Liver (tissue), 3 donors: ENCODE measurements at regions not wholly inside any gene's neighbourhood (a gene's known extent, or its start where the extent isn't known, plus 50 kb on each side); places are given as distances from the start of the nearest gene placed in this dataset.
"Not testable (repeated sequence)": the region's sequence is repeated elsewhere in the genome, so short reads cannot be mapped to it uniquely, and the experiment has no call there.

ENCODE experiments used
- ATF3 ChIP-seq: IDR thresholded peaks from 2 replicates; pipeline ENCODE4 v1.6.1; 2016; ENCODE audit warnings: antibody characterized with exemption
- EGR1 ChIP-seq, 2 donors: IDR thresholded peaks; 2 replicates each; pipeline ENCODE4 v1.6.1; 2016 to 2018; ENCODE audit warnings: antibody characterized with exemption in 2 of 2, low read depth in 2 of 2
- FOXA1 ChIP-seq: IDR thresholded peaks from 2 replicates; pipeline ENCODE4 v1.6.1; 2016; ENCODE audit warnings: antibody characterized with exemption
- GABPA ChIP-seq, 2 donors: IDR thresholded peaks in 1 of 2; conservative IDR thresholded peaks in 1 of 2; 2 replicates each; pipeline ENCODE4 v1.6.1; 2016; ENCODE audit warnings: antibody characterized with exemption in 2 of 2, mild to moderate bottlenecking in 1 of 2, moderate library complexity in 1 of 2
- JUND ChIP-seq, 2 donors: IDR thresholded peaks; 2 replicates each; pipeline ENCODE4 v1.6.1; 2016; ENCODE audit warnings: antibody characterized with exemption in 2 of 2
- MAX ChIP-seq: IDR thresholded peaks from 2 replicates; pipeline ENCODE4 v1.6.1; 2016; ENCODE audit warnings: antibody characterized with exemption
- REST ChIP-seq: IDR thresholded peaks from 2 replicates; pipeline ENCODE4 v1.6.1; 2016; ENCODE audit warnings: antibody characterized with exemption, mild to moderate bottlenecking
- SP1 ChIP-seq: IDR thresholded peaks from 2 replicates; pipeline ENCODE4 v1.6.1; 2018; ENCODE audit warnings: antibody characterized with exemption, mild to moderate bottlenecking
- TAF1 ChIP-seq: conservative IDR thresholded peaks from 2 replicates; pipeline ENCODE4 v1.6.1; 2016; ENCODE audit warnings: antibody characterized with exemption, mild to moderate bottlenecking
- YY1 ChIP-seq: IDR thresholded peaks from 2 replicates; pipeline ENCODE4 v1.6.1; 2016; ENCODE audit warnings: antibody characterized with exemption, mild to moderate bottlenecking
- TF ChIP-seq, protein P1 (sequence below): fragments of 150-350 bp; IDR thresholded peaks from 2 replicates; pipeline ENCODE4 v1.5.1; 2017; ENCODE audit warnings: improper control_type of control experiment, low read depth, low read length; ENCODE audit not compliant: missing input control
- donor health status: healthy.
- donor health status: healthy.

- TF ChIP-seq, protein P1, sequence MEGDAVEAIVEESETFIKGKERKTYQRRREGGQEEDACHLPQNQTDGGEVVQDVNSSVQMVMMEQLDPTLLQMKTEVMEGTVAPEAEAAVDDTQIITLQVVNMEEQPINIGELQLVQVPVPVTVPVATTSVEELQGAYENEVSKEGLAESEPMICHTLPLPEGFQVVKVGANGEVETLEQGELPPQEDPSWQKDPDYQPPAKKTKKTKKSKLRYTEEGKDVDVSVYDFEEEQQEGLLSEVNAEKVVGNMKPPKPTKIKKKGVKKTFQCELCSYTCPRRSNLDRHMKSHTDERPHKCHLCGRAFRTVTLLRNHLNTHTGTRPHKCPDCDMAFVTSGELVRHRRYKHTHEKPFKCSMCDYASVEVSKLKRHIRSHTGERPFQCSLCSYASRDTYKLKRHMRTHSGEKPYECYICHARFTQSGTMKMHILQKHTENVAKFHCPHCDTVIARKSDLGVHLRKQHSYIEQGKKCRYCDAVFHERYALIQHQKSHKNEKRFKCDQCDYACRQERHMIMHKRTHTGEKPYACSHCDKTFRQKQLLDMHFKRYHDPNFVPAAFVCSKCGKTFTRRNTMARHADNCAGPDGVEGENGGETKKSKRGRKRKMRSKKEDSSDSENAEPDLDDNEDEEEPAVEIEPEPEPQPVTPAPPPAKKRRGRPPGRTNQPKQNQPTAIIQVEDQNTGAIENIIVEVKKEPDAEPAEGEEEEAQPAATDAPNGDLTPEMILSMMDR, result not testable (repeated sequence)
- not testable (repeated sequence) for TF ChIP-seq MAX; SP1; ATF3; REST; TAF1; FOXA1; EGR1 (IDR thresholded peaks at IDR 0.05; ENCODE audit: low read depth in 2 of 2); GABPA (IDR thresholded peaks at IDR 0.05 in 1 of 2, conservative IDR thresholded peaks at IDR 0.05 in 1 of 2); YY1
- peak in 1 of 2 donors; percentile 8 for TF ChIP-seq JUND (IDR thresholded peaks at IDR 0.05)
Observed at GRCh38 chr10:38333699-38334098, 239.6 kb downstream of the ZNF37A start.
